Neural cell (in vitro differentiated cells): ENCODE measurements at regions not wholly inside any gene's neighbourhood (a gene's known extent, or its start where the extent isn't known, plus 50 kb on each side); places are given as distances from the start of the nearest gene placed in this dataset.

Experiments used
- H2AFZ ChIP-seq: fragments of 200-600, 300-800 bp; sonication (generic), shearing (Covaris generic); 2 replicates; pipeline ENCODE4 v1.6.0; 2014; ENCODE audit warnings: low read depth, mild to moderate bottlenecking, antibody characterized with exemption, low read length, moderate library complexity
- H3F3A ChIP-seq: fragments of 200-600 bp; shearing (Covaris generic); 2 replicates; pipeline ENCODE4 v1.6.1; 2016; ENCODE audit warnings: mild to moderate bottlenecking, moderate library complexity, mixed read lengths, antibody characterized with exemption, low read length; ENCODE audit not compliant: insufficient read depth, poor library complexity, severe bottlenecking
- H3K27ac ChIP-seq: fragments of 200-600, 300-800 bp; sonication (generic), shearing (Covaris generic); 2 replicates; pipeline ENCODE4 v1.5.1; 2014; ENCODE audit warnings: mild to moderate bottlenecking, low read length, moderate library complexity
- H3K27me3 ChIP-seq: fragments of 300-800, 200-600 bp; sonication (generic), shearing (Covaris generic); 2 replicates; pipeline ENCODE4 v1.6.0; 2014; ENCODE audit warnings: mild to moderate bottlenecking, low read depth, low read length, moderate library complexity; ENCODE audit not compliant: insufficient read depth
- H3K36me3 ChIP-seq: fragments of 300-800, 200-600 bp; sonication (generic), shearing (Covaris generic); 2 replicates; pipeline ENCODE4 v1.5.1; 2014; ENCODE audit warnings: mild to moderate bottlenecking, antibody characterized with exemption, low read length, moderate library complexity; ENCODE audit not compliant: insufficient read depth
- H3K4me2 ChIP-seq: fragments of 300-800, 200-600 bp; sonication (generic), shearing (Covaris generic); 2 replicates; pipeline ENCODE4 v1.6.0; 2014; ENCODE audit warnings: mild to moderate bottlenecking, low read length
- H3K4me3 ChIP-seq: fragments of 300-800, 200-600 bp; sonication (generic), shearing (Covaris generic); 2 replicates; pipeline ENCODE4 v1.5.1; 2014; ENCODE audit warnings: mild to moderate bottlenecking, low read length, moderate library complexity
- H3K79me2 ChIP-seq: fragments of 200-600 bp; shearing (Covaris generic); replicated peaks from 2 replicates; pipeline ENCODE4 v1.6.0; 2014; ENCODE audit warnings: mild to moderate bottlenecking, low read length, moderate library complexity; ENCODE audit not compliant: insufficient read depth
- H3K9ac ChIP-seq: fragments of 300-800, 200-600 bp; sonication (generic), shearing (Covaris generic); 2 replicates; pipeline ENCODE4 v1.6.1; 2016; ENCODE audit warnings: mild to moderate bottlenecking, low read length, mixed read lengths
- H3K9me2 ChIP-seq: fragments of 200-600 bp; shearing (Covaris generic); 2 replicates; pipeline ENCODE4 v1.6.1; 2016; ENCODE audit warnings: mild to moderate bottlenecking, low read length, mixed read lengths; ENCODE audit not compliant: insufficient read depth
- H3K9me3 ChIP-seq: fragments of 200-600, 300-800 bp; sonication (generic), shearing (Covaris generic); 2 replicates; pipeline ENCODE4 v1.6.1; 2016; ENCODE audit warnings: mild to moderate bottlenecking, mixed run types, low read length, moderate library complexity, mixed read lengths
- H4K20me1 ChIP-seq: fragments of 200-600 bp; shearing (Covaris generic); 2 replicates; pipeline ENCODE4 v1.6.1; 2016; ENCODE audit warnings: mild to moderate bottlenecking, mixed run types; ENCODE audit not compliant: insufficient read depth
- CTCF ChIP-seq: fragments of 450-650 bp; IDR thresholded peaks from 2 replicates; pipeline ENCODE4 v1.5.1; 2014; ENCODE audit warnings: antibody characterized with exemption, mild to moderate bottlenecking, moderate library complexity; ENCODE audit not compliant: poor library complexity, severe bottlenecking
- EP300 ChIP-seq: fragments of 450-650 bp; conservative IDR thresholded peaks from 2 replicates; pipeline ENCODE4 v1.6.1; 2014; ENCODE audit warnings: antibody characterized with exemption, mild to moderate bottlenecking, moderate library complexity; ENCODE audit not compliant: poor library complexity, severe bottlenecking
- EZH2 ChIP-seq: fragments of 200-600, 300-800 bp; shearing (Covaris generic), sonication (generic); IDR thresholded peaks from 2 replicates; pipeline ENCODE4 v1.6.1; 2014; ENCODE audit warnings: antibody characterized with exemption, low read length, borderline replicate concordance, mild to moderate bottlenecking; ENCODE audit not compliant: insufficient read depth, poor library complexity, severe bottlenecking
- MXI1 ChIP-seq: fragments of 450-650 bp; conservative IDR thresholded peaks from 2 replicates; pipeline ENCODE4 v1.6.1; 2014; ENCODE audit warnings: antibody characterized with exemption, mild to moderate bottlenecking; ENCODE audit not compliant: poor library complexity, severe bottlenecking
- POLR2AphosphoS5 ChIP-seq: IDR thresholded peaks from 2 replicates; pipeline ENCODE4 v1.6.1; 2012
- RAD21 ChIP-seq: fragments of 450-650 bp; conservative IDR thresholded peaks from 2 replicates; pipeline ENCODE4 v1.6.1; 2014; ENCODE audit warnings: antibody characterized with exemption, mild to moderate bottlenecking, moderate library complexity
- SMC3 ChIP-seq: fragments of 450-650 bp; conservative IDR thresholded peaks from 2 replicates; pipeline ENCODE4 v1.6.1; 2014; ENCODE audit warnings: antibody characterized with exemption, mild to moderate bottlenecking, moderate library complexity; ENCODE audit not compliant: poor library complexity
- TAF1 ChIP-seq: IDR thresholded peaks from 2 replicates; pipeline ENCODE4 v1.6.1; 2012; ENCODE audit warnings: low read depth
- TF ChIP-seq, protein P1 (sequence below): IDR thresholded peaks from 2 replicates; pipeline ENCODE4 v1.6.1; 2012; ENCODE audit warnings: borderline replicate concordance

GRCh38 chr16:77077256-77077922, 113.6 kb upstream of the MON1B start:
- no peak overlapping the region for H3K4me2 ChIP-seq
- H4K20me1 ChIP-seq = no peaks in the 10 kb centered on the region
- H3K27ac ChIP-seq = no peak overlapping the region
- H3K79me2 ChIP-seq = no peaks in the 10 kb centered on the region
- H3K36me3 ChIP-seq = no peaks in the 10 kb centered on the region
- TF ChIP-seq CTCF = no peak
- TF ChIP-seq MXI1 = no peak
- no peak for TF ChIP-seq RAD21
- TF ChIP-seq POLR2AphosphoS5 = no peak
- no peak for TF ChIP-seq EP300
- TF ChIP-seq SMC3 = no peak
- TF ChIP-seq, protein P1, sequence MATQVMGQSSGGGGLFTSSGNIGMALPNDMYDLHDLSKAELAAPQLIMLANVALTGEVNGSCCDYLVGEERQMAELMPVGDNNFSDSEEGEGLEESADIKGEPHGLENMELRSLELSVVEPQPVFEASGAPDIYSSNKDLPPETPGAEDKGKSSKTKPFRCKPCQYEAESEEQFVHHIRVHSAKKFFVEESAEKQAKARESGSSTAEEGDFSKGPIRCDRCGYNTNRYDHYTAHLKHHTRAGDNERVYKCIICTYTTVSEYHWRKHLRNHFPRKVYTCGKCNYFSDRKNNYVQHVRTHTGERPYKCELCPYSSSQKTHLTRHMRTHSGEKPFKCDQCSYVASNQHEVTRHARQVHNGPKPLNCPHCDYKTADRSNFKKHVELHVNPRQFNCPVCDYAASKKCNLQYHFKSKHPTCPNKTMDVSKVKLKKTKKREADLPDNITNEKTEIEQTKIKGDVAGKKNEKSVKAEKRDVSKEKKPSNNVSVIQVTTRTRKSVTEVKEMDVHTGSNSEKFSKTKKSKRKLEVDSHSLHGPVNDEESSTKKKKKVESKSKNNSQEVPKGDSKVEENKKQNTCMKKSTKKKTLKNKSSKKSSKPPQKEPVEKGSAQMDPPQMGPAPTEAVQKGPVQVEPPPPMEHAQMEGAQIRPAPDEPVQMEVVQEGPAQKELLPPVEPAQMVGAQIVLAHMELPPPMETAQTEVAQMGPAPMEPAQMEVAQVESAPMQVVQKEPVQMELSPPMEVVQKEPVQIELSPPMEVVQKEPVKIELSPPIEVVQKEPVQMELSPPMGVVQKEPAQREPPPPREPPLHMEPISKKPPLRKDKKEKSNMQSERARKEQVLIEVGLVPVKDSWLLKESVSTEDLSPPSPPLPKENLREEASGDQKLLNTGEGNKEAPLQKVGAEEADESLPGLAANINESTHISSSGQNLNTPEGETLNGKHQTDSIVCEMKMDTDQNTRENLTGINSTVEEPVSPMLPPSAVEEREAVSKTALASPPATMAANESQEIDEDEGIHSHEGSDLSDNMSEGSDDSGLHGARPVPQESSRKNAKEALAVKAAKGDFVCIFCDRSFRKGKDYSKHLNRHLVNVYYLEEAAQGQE = no peak
- TF ChIP-seq TAF1 = no peak
- no peak for TF ChIP-seq EZH2
- no peaks in the 10 kb centered on the region for H3F3A ChIP-seq
- H3K4me3 ChIP-seq = no peak overlapping the region
- no peaks in the 10 kb centered on the region for H3K9me2 ChIP-seq
- no peaks in the 10 kb centered on the region for H3K27me3 ChIP-seq
- no peaks in the 10 kb centered on the region for H3K9me3 ChIP-seq
- H2AFZ ChIP-seq = no peak overlapping the region
- no peak overlapping the region for H3K9ac ChIP-seq

DNA sequence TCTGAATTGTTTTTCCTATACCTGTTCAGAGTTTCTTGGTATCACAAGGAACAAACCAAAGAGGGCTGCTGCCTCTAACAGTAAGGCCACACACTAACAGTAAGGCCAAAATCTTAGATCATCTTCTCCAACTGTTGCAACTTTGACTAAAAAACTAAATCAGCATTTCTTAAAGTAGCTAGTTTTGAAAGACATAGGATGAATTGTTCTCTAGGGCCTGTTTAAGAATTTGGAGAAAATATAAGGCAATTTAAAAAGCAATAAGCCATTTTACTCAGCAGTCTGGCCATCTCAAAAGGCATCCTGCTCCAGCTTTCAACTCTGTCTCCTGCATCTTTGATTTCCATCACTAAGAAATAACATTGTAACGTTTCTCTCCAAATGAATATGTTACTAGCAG, 105.0 kb upstream of the MON1B start:
- Histone ChIP-seq H3K36me3 (no peaks in the 10 kb centered on the region), H4K20me1 (no peaks in the 10 kb centered on the region), H3K9ac (no peak overlapping the region), H3F3A (no peaks in the 10 kb centered on the region), H3K27ac (no peak overlapping the region), H3K27me3 (no peaks in the 10 kb centered on the region), H2AFZ (no peak overlapping the region), H3K9me2 (no peaks in the 10 kb centered on the region), H3K79me2 (no peaks in the 10 kb centered on the region), H3K4me2 (no peak overlapping the region), H3K4me3 (no peak overlapping the region), H3K9me3 (no peaks in the 10 kb centered on the region)
- no peak for TF ChIP-seq CTCF
- TF ChIP-seq, protein P1 = no peak
- TF ChIP-seq RAD21 = no peak
- TF ChIP-seq SMC3 = no peak
- no peak for TF ChIP-seq TAF1
- no peak for TF ChIP-seq MXI1
- no peak for TF ChIP-seq POLR2AphosphoS5
- no peak for TF ChIP-seq EZH2
- TF ChIP-seq EP300 = no peak
